Panc1 (cell line): ENCODE measurements at regions not wholly inside any gene's neighbourhood (a gene's known extent, or its start where the extent isn't known, plus 50 kb on each side); places are given as distances from the start of the nearest gene placed in this dataset.

Source experiments
- ATAC-seq: fragments of 200-7000 bp; cut with Tn5 transposase; 2 replicates; pipeline ENCODE4 v1.9.1; 2020; ENCODE audit warnings: mild to moderate bottlenecking, moderate library complexity
- BruUV-seq: library from RNA; stranded (reverse); fragments of 400-500 nt; replicated peaks from 2 replicates; lab custom pipeline; 2021; lab: Mats Ljungman, UMichigan
- CTCF ChIA-PET: fragments of 300-600 bp; sonication (Branson Sonifier 250); formaldehyde crosslinking; loops from one replicate; lab custom pipeline; 2022; ENCODE audit warnings: antibody characterized with exemption; lab: Charles Lee
- POLR2A ChIA-PET: fragments of 300-600 bp; sonication (Branson Sonifier 250); formaldehyde crosslinking; loops from one replicate; lab custom pipeline; 2022; ENCODE audit warnings: antibody characterized with exemption; lab: Charles Lee
- DNase-seq: peaks from one replicate; pipeline ENCODE4 v3.0.0-alpha.2; 2010; ENCODE audit warnings: low read depth, low spot score
- H3K27ac ChIP-seq: 2 replicates; pipeline ENCODE4 v1.5.1; 2011; ENCODE audit warnings: mild to moderate bottlenecking, low read length, inconsistent platforms
- H3K27me3 ChIP-seq: fragments of 200-500 bp; sonication (Bioruptor generic); 2 replicates; pipeline ENCODE4 v1.6.0; 2014; ENCODE audit warnings: low read length, inconsistent platforms; ENCODE audit not compliant: control insufficient read depth, insufficient read depth
- H3K36me3 ChIP-seq: fragments of 200-500 bp; sonication (Bioruptor generic); 2 replicates; pipeline ENCODE4 v1.5.1; 2014; ENCODE audit warnings: inconsistent platforms, mild to moderate bottlenecking, low read length, moderate library complexity; ENCODE audit not compliant: control insufficient read depth, insufficient read depth
- H3K4me1 ChIP-seq: 2 replicates; pipeline ENCODE4 v1.5.1; 2011; ENCODE audit warnings: inconsistent platforms, mild to moderate bottlenecking, low read length, moderate library complexity; ENCODE audit not compliant: control insufficient read depth, insufficient read depth
- H3K4me3 ChIP-seq, 2 experiments: 2 replicates each; pipeline ENCODE4 v1.5.1; 2011 to 2012; ENCODE audit warnings: low read depth in 2 of 2, low read length in 2 of 2, mild to moderate bottlenecking in 2 of 2, inconsistent platforms in 1 of 2, moderate library complexity in 1 of 2
- H3K9me3 ChIP-seq: fragments of 200-500 bp; sonication (Bioruptor generic); 2 replicates; pipeline ENCODE4 v1.5.1; 2014; ENCODE audit warnings: low read depth, mild to moderate bottlenecking, inconsistent platforms, low read length, moderate library complexity; ENCODE audit not compliant: control insufficient read depth, insufficient read depth
- POLR2AphosphoS5 ChIP-seq: IDR thresholded peaks from 2 replicates; pipeline ENCODE4 v1.6.1; 2012; ENCODE audit warnings: mild to moderate bottlenecking, low read depth, low read length, moderate library complexity
- REST ChIP-seq, 2 experiments: IDR thresholded peaks; 2 replicates each; pipeline ENCODE4 v1.6.1; 2011 to 2012; ENCODE audit warnings: low read depth in 2 of 2, control low read depth in 1 of 2, low read length in 1 of 2, mild to moderate bottlenecking in 1 of 2, moderate library complexity in 1 of 2; ENCODE audit not compliant: insufficient read depth in 1 of 2
- SIN3A ChIP-seq: IDR thresholded peaks from 2 replicates; pipeline ENCODE4 v1.6.1; 2012; ENCODE audit warnings: low read depth, mild to moderate bottlenecking, low read length, moderate library complexity, borderline replicate concordance; ENCODE audit not compliant: insufficient read depth
- TCF7L2 ChIP-seq: IDR thresholded peaks from 2 replicates; pipeline ENCODE4 v1.6.1; 2011; ENCODE audit warnings: mild to moderate bottlenecking, low read depth, low read length, inconsistent platforms
- in situ Hi-C: cut with HindIII; loops from 2 replicates; pipeline ENCODE4 v1.10.0; 2016; ENCODE audit warnings: low sequenced_read_pairs, low pct_unique_long_range_greater_than_20kb
- intact Hi-C: fragments of 100-400 bp; cut with micrococcal nuclease; formaldehyde crosslinking; loops from one replicate; pipeline ENCODE4 v1.10.0; 2022; ENCODE audit not compliant: unreplicated experiment
- TF ChIP-seq, protein P1 (sequence below): fragments of 450-650 bp; IDR thresholded peaks from 2 replicates; pipeline ENCODE4 v1.5.1; 2017; ENCODE audit warnings: mild to moderate bottlenecking

DNA sequence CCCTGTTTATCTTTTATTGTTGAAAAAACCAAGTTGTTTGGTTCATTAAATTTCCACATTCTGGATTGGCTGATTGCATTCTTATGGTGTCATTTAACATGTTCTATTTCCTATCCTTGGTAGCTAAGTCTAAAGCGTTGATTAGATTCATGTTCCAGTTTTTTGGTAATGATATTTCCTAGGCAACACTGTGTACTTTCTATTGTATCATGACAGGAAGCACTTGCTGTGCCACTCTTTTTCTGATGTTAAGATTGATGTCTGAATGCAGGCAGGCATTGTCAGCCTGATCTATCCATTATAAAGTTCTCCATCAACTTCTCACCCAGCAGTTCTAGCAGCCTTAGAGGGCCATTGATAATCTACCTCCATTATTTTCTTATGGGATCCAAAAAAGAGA, 91.1 kb upstream of the ARID2 start:
- Histone ChIP-seq H3K27me3 (no peaks in the 10 kb centered on the region), H3K4me1 (no peaks in the 10 kb centered on the region), H3K27ac (no peak overlapping the region), H3K36me3 (no peaks in the 10 kb centered on the region), H3K4me3 (no peak overlapping the region), H3K9me3 (no peaks in the 10 kb centered on the region)
- ChIA-PET POLR2A (no interaction called here), CTCF (no interaction called here)
- intact Hi-C loops = no loop called here
- TF ChIP-seq TCF7L2 (no peak), SIN3A (no peak), POLR2AphosphoS5 (no peak), REST (IDR thresholded peaks at IDR 0.05; ENCODE audit: insufficient read depth in 1 of 2, low read depth in 2 of 2, low read length in 1 of 2) (no peak)
- TF ChIP-seq, protein P1, sequence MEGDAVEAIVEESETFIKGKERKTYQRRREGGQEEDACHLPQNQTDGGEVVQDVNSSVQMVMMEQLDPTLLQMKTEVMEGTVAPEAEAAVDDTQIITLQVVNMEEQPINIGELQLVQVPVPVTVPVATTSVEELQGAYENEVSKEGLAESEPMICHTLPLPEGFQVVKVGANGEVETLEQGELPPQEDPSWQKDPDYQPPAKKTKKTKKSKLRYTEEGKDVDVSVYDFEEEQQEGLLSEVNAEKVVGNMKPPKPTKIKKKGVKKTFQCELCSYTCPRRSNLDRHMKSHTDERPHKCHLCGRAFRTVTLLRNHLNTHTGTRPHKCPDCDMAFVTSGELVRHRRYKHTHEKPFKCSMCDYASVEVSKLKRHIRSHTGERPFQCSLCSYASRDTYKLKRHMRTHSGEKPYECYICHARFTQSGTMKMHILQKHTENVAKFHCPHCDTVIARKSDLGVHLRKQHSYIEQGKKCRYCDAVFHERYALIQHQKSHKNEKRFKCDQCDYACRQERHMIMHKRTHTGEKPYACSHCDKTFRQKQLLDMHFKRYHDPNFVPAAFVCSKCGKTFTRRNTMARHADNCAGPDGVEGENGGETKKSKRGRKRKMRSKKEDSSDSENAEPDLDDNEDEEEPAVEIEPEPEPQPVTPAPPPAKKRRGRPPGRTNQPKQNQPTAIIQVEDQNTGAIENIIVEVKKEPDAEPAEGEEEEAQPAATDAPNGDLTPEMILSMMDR = no peak
- DNase-seq = no peak
- in situ Hi-C loops = no loop called here
- no TSS peak for BruUV-seq
- no peak for ATAC-seq

- H3K4me1 ChIP-seq = no peaks in the 10 kb centered on the region
- no peaks in the 10 kb centered on the region for H3K36me3 ChIP-seq
- in situ Hi-C loops (no loop called here), intact Hi-C loops (no loop called here)
- no peak overlapping the region for H3K27ac ChIP-seq
- no TSS peak for BruUV-seq
- H3K27me3 ChIP-seq = peaks cover 2% of the 10 kb centered on the region; the same call in 1 of the 2 replicates
- ChIA-PET CTCF (no interaction called here), POLR2A (no interaction called here)
- H3K9me3 ChIP-seq = no peaks in the 10 kb centered on the region
- no peak overlapping the region for H3K4me3 ChIP-seq
- no peak for TF ChIP-seq POLR2AphosphoS5
- TF ChIP-seq, protein P1 = no peak
- no peak for TF ChIP-seq SIN3A
- TF ChIP-seq TCF7L2 = no peak
- TF ChIP-seq REST (IDR thresholded peaks at IDR 0.05; ENCODE audit: insufficient read depth in 1 of 2, low read depth in 2 of 2, low read length in 1 of 2) = no peak
- DNase-seq (no peak), ATAC-seq (no peak)
These were observed 85.0 kb upstream of the ARID2 start for GRCh38 chr12:45644541-45644940.
